ENCODE measurements at regions not wholly inside any gene's neighbourhood (a gene's known extent, or its start where the extent isn't known, plus 50 kb on each side); places are given as distances from the start of the nearest gene placed in this dataset.

GRCh38 chr1:36732015-36732356 is 249.3 kb upstream of the CSF3R start:
- no peaks in the 10 kb centered on the region for H3K9me3 ChIP-seq (ENCODE audit: insufficient read depth, low read depth, low read length)

GRCh38 chr1:36731226-36732014 is 248.7 kb upstream of the CSF3R start:
- H3K36me3 ChIP-seq (ENCODE audit: insufficient read depth, low read depth, low read length) = no peaks in the 10 kb centered on the region
- H3K9ac ChIP-seq (ENCODE audit: low read depth, low read length) = no peak overlapping the region
- no peak overlapping the region for H3K4me3 ChIP-seq (ENCODE audit: low read length)
- peaks cover 7% of the 10 kb centered on the region for H3K4me1 ChIP-seq (ENCODE audit: insufficient read depth, low read length)
- H3K9me3 ChIP-seq (ENCODE audit: insufficient read depth, low read depth, low read length) = no peaks in the 10 kb centered on the region
- H3K27me3 ChIP-seq (ENCODE audit: insufficient read depth, low read length) = no peaks in the 10 kb centered on the region
- H3K27ac ChIP-seq (ENCODE audit: low read length) = no peak overlapping the region

More at GRCh38 chr1:36732015-36732356, 249.3 kb upstream of the CSF3R start:
- no peaks in the 10 kb centered on the region for H3K36me3 ChIP-seq (ENCODE audit: insufficient read depth, low read depth, low read length)
- H3K27me3 ChIP-seq (ENCODE audit: insufficient read depth, low read length) = no peaks in the 10 kb centered on the region
- peaks cover 10% of the 10 kb centered on the region for H3K4me1 ChIP-seq (ENCODE audit: insufficient read depth, low read length)
- no peak overlapping the region for H3K9ac ChIP-seq (ENCODE audit: low read depth, low read length)
- no peak overlapping the region for H3K4me3 ChIP-seq (ENCODE audit: low read length)
- H3K27ac ChIP-seq (ENCODE audit: low read length) = no peak overlapping the region

- no peaks in the 10 kb centered on the region for H3K27me3 ChIP-seq (ENCODE audit: insufficient read depth, low read length)
- H3K4me3 ChIP-seq (ENCODE audit: low read length) = no peak overlapping the region
- no peaks in the 10 kb centered on the region for H3K36me3 ChIP-seq (ENCODE audit: insufficient read depth, low read depth, low read length)
- no peak overlapping the region for H3K27ac ChIP-seq (ENCODE audit: low read length)
- no peaks in the 10 kb centered on the region for H3K9me3 ChIP-seq (ENCODE audit: insufficient read depth, low read depth, low read length)
- H3K9ac ChIP-seq (ENCODE audit: low read depth, low read length) = no peak overlapping the region
- peaks cover 7% of the 10 kb centered on the region for H3K4me1 ChIP-seq (ENCODE audit: insufficient read depth, low read length)
These were observed 247.9 kb upstream of the CSF3R start for GRCh38 chr1:36730599-36730998.

GRCh38 chr1:36729716-36730510 is 247.2 kb upstream of the CSF3R start:
- H3K27ac ChIP-seq (ENCODE audit: low read length) = no peak overlapping the region
- no peaks in the 10 kb centered on the region for H3K27me3 ChIP-seq (ENCODE audit: insufficient read depth, low read length)
- H3K36me3 ChIP-seq (ENCODE audit: insufficient read depth, low read depth, low read length) = no peaks in the 10 kb centered on the region
- no peak overlapping the region for H3K9ac ChIP-seq (ENCODE audit: low read depth, low read length)
- H3K9me3 ChIP-seq (ENCODE audit: insufficient read depth, low read depth, low read length) = no peaks in the 10 kb centered on the region
- H3K4me1 ChIP-seq (ENCODE audit: insufficient read depth, low read length) = peaks cover 7% of the 10 kb centered on the region
- no peak overlapping the region for H3K4me3 ChIP-seq (ENCODE audit: low read length)

- Histone ChIP-seq H3K9me3 (ENCODE audit: insufficient read depth, low read depth, low read length) (no peaks in the 10 kb centered on the region), H3K27ac (ENCODE audit: low read length) (no peak overlapping the region), H3K4me3 (ENCODE audit: low read length) (no peak overlapping the region), H3K9ac (ENCODE audit: low read depth, low read length) (no peak overlapping the region), H3K27me3 (ENCODE audit: insufficient read depth, low read length) (no peaks in the 10 kb centered on the region), H3K36me3 (ENCODE audit: insufficient read depth, low read depth, low read length) (no peaks in the 10 kb centered on the region), H3K4me1 (ENCODE audit: insufficient read depth, low read length) (peaks cover 7% of the 10 kb centered on the region)
These were observed 246.6 kb upstream of the CSF3R start for GRCh38 chr1:36729289-36729688.

- H3K36me3 ChIP-seq (ENCODE audit: insufficient read depth, low read depth, low read length) = no peaks in the 10 kb centered on the region
- H3K27ac ChIP-seq (ENCODE audit: low read length) = no peak overlapping the region
- H3K4me3 ChIP-seq (ENCODE audit: low read length) = no peak overlapping the region
- no peaks in the 10 kb centered on the region for H3K9me3 ChIP-seq (ENCODE audit: insufficient read depth, low read depth, low read length)
- H3K27me3 ChIP-seq (ENCODE audit: insufficient read depth, low read length) = no peaks in the 10 kb centered on the region
- H3K9ac ChIP-seq (ENCODE audit: low read depth, low read length) = no peak overlapping the region
- H3K4me1 ChIP-seq (ENCODE audit: insufficient read depth, low read length) = peaks cover 7% of the 10 kb centered on the region
These were observed 246.1 kb upstream of the CSF3R start for GRCh38 chr1:36728846-36729245.

- Histone ChIP-seq H3K27ac (ENCODE audit: low read length) (no peak overlapping the region), H3K9me3 (ENCODE audit: insufficient read depth, low read depth, low read length) (no peaks in the 10 kb centered on the region), H3K9ac (ENCODE audit: low read depth, low read length) (no peak overlapping the region), H3K27me3 (ENCODE audit: insufficient read depth, low read length) (no peaks in the 10 kb centered on the region), H3K4me1 (ENCODE audit: insufficient read depth, low read length) (peaks cover 7% of the 10 kb centered on the region), H3K36me3 (ENCODE audit: insufficient read depth, low read depth, low read length) (no peaks in the 10 kb centered on the region), H3K4me3 (ENCODE audit: low read length) (no peak overlapping the region)
These were observed 245.3 kb upstream of the CSF3R start for GRCh38 chr1:36728051-36728450.

GRCh38 chr1:36725151-36725550 is 242.4 kb upstream of the CSF3R start:
- H3K9ac ChIP-seq (ENCODE audit: low read depth, low read length) = no peak overlapping the region
- H3K36me3 ChIP-seq (ENCODE audit: insufficient read depth, low read depth, low read length) = no peaks in the 10 kb centered on the region
- no peak overlapping the region for H3K27ac ChIP-seq (ENCODE audit: low read length)
- H3K27me3 ChIP-seq (ENCODE audit: insufficient read depth, low read length) = no peaks in the 10 kb centered on the region; the same call in 1 of the 2 replicates
- H3K9me3 ChIP-seq (ENCODE audit: insufficient read depth, low read depth, low read length) = no peaks in the 10 kb centered on the region
- no peak overlapping the region for H3K4me3 ChIP-seq (ENCODE audit: low read length)
- no peaks in the 10 kb centered on the region for H3K4me1 ChIP-seq (ENCODE audit: insufficient read depth, low read length)

- Histone ChIP-seq H3K4me1 (ENCODE audit: insufficient read depth, low read length) (no peaks in the 10 kb centered on the region), H3K9ac (ENCODE audit: low read depth, low read length) (no peak overlapping the region), H3K27me3 (ENCODE audit: insufficient read depth, low read length) (no peaks in the 10 kb centered on the region; the same call in 1 of the 2 replicates), H3K4me3 (ENCODE audit: low read length) (no peak overlapping the region), H3K9me3 (ENCODE audit: insufficient read depth, low read depth, low read length) (no peaks in the 10 kb centered on the region), H3K36me3 (ENCODE audit: insufficient read depth, low read depth, low read length) (no peaks in the 10 kb centered on the region), H3K27ac (ENCODE audit: low read length) (no peak overlapping the region)
These were observed 241.1 kb upstream of the CSF3R start for GRCh38 chr1:36723813-36724212.

GRCh38 chr1:36722871-36723270 is 240.2 kb upstream of the CSF3R start:
- Histone ChIP-seq H3K4me3 (ENCODE audit: low read length) (no peak overlapping the region), H3K4me1 (ENCODE audit: insufficient read depth, low read length) (no peaks in the 10 kb centered on the region), H3K9ac (ENCODE audit: low read depth, low read length) (no peak overlapping the region), H3K27ac (ENCODE audit: low read length) (no peak overlapping the region), H3K27me3 (ENCODE audit: insufficient read depth, low read length) (no peaks in the 10 kb centered on the region; the same call in 1 of the 2 replicates), H3K36me3 (ENCODE audit: insufficient read depth, low read depth, low read length) (no peaks in the 10 kb centered on the region), H3K9me3 (ENCODE audit: insufficient read depth, low read depth, low read length) (no peaks in the 10 kb centered on the region)

GRCh38 chr1:36721261-36721660 is 238.5 kb upstream of the CSF3R start:
- Histone ChIP-seq H3K27me3 (ENCODE audit: insufficient read depth, low read length) (no peaks in the 10 kb centered on the region; the same call in 1 of the 2 replicates), H3K27ac (ENCODE audit: low read length) (no peak overlapping the region), H3K4me1 (ENCODE audit: insufficient read depth, low read length) (no peaks in the 10 kb centered on the region), H3K9ac (ENCODE audit: low read depth, low read length) (no peak overlapping the region), H3K36me3 (ENCODE audit: insufficient read depth, low read depth, low read length) (no peaks in the 10 kb centered on the region), H3K9me3 (ENCODE audit: insufficient read depth, low read depth, low read length) (no peaks in the 10 kb centered on the region), H3K4me3 (ENCODE audit: low read length) (no peak overlapping the region)

- H3K27ac ChIP-seq (ENCODE audit: low read length) = no peak overlapping the region
These were observed 234.7 kb upstream of the CSF3R start for GRCh38 chr1:36717431-36717830.

More at GRCh38 chr1:36717431-36717830, 234.7 kb upstream of the CSF3R start:
- H3K27me3 ChIP-seq (ENCODE audit: insufficient read depth, low read length) = no peaks in the 10 kb centered on the region; the same call in 1 of the 2 replicates
- no peaks in the 10 kb centered on the region for H3K9me3 ChIP-seq (ENCODE audit: insufficient read depth, low read depth, low read length)
- H3K36me3 ChIP-seq (ENCODE audit: insufficient read depth, low read depth, low read length) = no peaks in the 10 kb centered on the region
- H3K4me3 ChIP-seq (ENCODE audit: low read length) = no peak overlapping the region
- H3K9ac ChIP-seq (ENCODE audit: low read depth, low read length) = no peak overlapping the region
- no peaks in the 10 kb centered on the region for H3K4me1 ChIP-seq (ENCODE audit: insufficient read depth, low read length)
